Vagina (tissue), 2 donors: ENCODE measurements at regions not wholly inside any gene's neighbourhood (a gene's known extent, or its start where the extent isn't known, plus 50 kb on each side); places are given as distances from the start of the nearest gene placed in this dataset.

ENCODE experiments used
- DNase-seq, 2 donors: peaks; one replicate each; pipeline ENCODE4 v3.0.0-alpha.2; 2017; ENCODE audit errors: extremely low spot score in 2 of 2
- H3K27ac ChIP-seq: fragments of 200-600 bp; sonication (generic); one replicate; pipeline ENCODE4 v1.5.1; 2019
- H3K27me3 ChIP-seq: fragments of 200-600 bp; sonication (generic); one replicate; pipeline ENCODE4 v1.5.1; 2019
- H3K36me3 ChIP-seq, 2 donors: fragments of 200-600 bp; sonication (generic); one replicate each; pipeline ENCODE4 v1.5.1; 2017 to 2019
- H3K4me1 ChIP-seq: fragments of 200-600 bp; sonication (generic); one replicate; pipeline ENCODE4 v1.5.1; 2019
- H3K4me3 ChIP-seq, 2 donors: fragments of 200-600 bp; sonication (generic); 1 replicate in 1 of 2; 2 replicates in 1 of 2; pipeline ENCODE4 v1.5.1; 2016 to 2019
- H3K9me3 ChIP-seq: fragments of 200-600 bp; sonication (generic); one replicate; pipeline ENCODE4 v1.5.1; 2019
- POLR2A ChIP-seq, 2 donors: fragments of 450-650 bp; IDR thresholded peaks; one replicate each; pipeline ENCODE4 v1.6.1; 2017; ENCODE audit warnings: antibody characterized with exemption in 2 of 2, mild to moderate bottlenecking in 2 of 2, moderate library complexity in 2 of 2
- POLR2AphosphoS5 ChIP-seq, 2 donors: sonication (generic); formaldehyde crosslinking; IDR thresholded peaks; one replicate each; pipeline ENCODE4 v1.9.0; 2017; ENCODE audit warnings: antibody characterized with exemption in 2 of 2, mild to moderate bottlenecking in 2 of 2, low read depth in 1 of 2; ENCODE audit not compliant: insufficient read depth in 1 of 2
- intact Hi-C: fragments of 100-400 bp; cut with DNase I; formaldehyde crosslinking; loops from one replicate; pipeline ENCODE4 v1.15.1; 2023
- TF ChIP-seq, protein P1 (sequence below), 3 experiments: fragments of 450-650 bp in 2 of 3; fragments of 200-600 bp in 1 of 3; sonication (generic) in 1 of 3; IDR thresholded peaks; one replicate each; pipeline ENCODE4 v1.5.1; 2017 to 2019; ENCODE audit warnings: antibody characterized with exemption in 3 of 3, mild to moderate bottlenecking in 2 of 3, moderate library complexity in 2 of 3

GRCh38 chr16:77549876-77550275, 115.0 kb upstream of the ADAMTS18 start:
- Histone ChIP-seq H3K9me3 (no peaks in the 10 kb centered on the region), H3K27ac (no peak overlapping the region), H3K4me1 (no peaks in the 10 kb centered on the region), H3K36me3 (no peaks in the 10 kb centered on the region), H3K4me3 (no peak overlapping the region), H3K27me3 (no peaks in the 10 kb centered on the region)
- TF ChIP-seq, protein P1, sequence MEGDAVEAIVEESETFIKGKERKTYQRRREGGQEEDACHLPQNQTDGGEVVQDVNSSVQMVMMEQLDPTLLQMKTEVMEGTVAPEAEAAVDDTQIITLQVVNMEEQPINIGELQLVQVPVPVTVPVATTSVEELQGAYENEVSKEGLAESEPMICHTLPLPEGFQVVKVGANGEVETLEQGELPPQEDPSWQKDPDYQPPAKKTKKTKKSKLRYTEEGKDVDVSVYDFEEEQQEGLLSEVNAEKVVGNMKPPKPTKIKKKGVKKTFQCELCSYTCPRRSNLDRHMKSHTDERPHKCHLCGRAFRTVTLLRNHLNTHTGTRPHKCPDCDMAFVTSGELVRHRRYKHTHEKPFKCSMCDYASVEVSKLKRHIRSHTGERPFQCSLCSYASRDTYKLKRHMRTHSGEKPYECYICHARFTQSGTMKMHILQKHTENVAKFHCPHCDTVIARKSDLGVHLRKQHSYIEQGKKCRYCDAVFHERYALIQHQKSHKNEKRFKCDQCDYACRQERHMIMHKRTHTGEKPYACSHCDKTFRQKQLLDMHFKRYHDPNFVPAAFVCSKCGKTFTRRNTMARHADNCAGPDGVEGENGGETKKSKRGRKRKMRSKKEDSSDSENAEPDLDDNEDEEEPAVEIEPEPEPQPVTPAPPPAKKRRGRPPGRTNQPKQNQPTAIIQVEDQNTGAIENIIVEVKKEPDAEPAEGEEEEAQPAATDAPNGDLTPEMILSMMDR (IDR thresholded peaks at IDR 0.05) = no peak
- TF ChIP-seq POLR2A (IDR thresholded peaks at IDR 0.05) (no peak), POLR2AphosphoS5 (IDR thresholded peaks at IDR 0.05; ENCODE audit: insufficient read depth in 1 of 2, low read depth in 1 of 2) (no peak)
- no peak for DNase-seq
- intact Hi-C loops = no loop called here

GRCh38 chr16:77551357-77551756, 116.5 kb upstream of the ADAMTS18 start:
- TF ChIP-seq, protein P1 (IDR thresholded peaks at IDR 0.05) = no peak
- no peak for TF ChIP-seq POLR2A (IDR thresholded peaks at IDR 0.05)
- no peak for TF ChIP-seq POLR2AphosphoS5 (IDR thresholded peaks at IDR 0.05; ENCODE audit: insufficient read depth in 1 of 2, low read depth in 1 of 2)
- intact Hi-C loops = no loop called here
- no peaks in the 10 kb centered on the region for H3K36me3 ChIP-seq
- no peaks in the 10 kb centered on the region for H3K4me1 ChIP-seq
- no peak for DNase-seq
- no peak overlapping the region for H3K4me3 ChIP-seq
- no peak overlapping the region for H3K27ac ChIP-seq
- H3K27me3 ChIP-seq = no peaks in the 10 kb centered on the region
- H3K9me3 ChIP-seq = no peaks in the 10 kb centered on the region

- no peak for DNase-seq
- Histone ChIP-seq H3K4me1 (no peaks in the 10 kb centered on the region), H3K4me3 (no peak overlapping the region), H3K27ac (no peak overlapping the region), H3K36me3 (no peaks in the 10 kb centered on the region), H3K9me3 (no peaks in the 10 kb centered on the region), H3K27me3 (no peaks in the 10 kb centered on the region)
- no peak for TF ChIP-seq POLR2AphosphoS5 (IDR thresholded peaks at IDR 0.05; ENCODE audit: insufficient read depth in 1 of 2, low read depth in 1 of 2)
- TF ChIP-seq, protein P1 (IDR thresholded peaks at IDR 0.05) = no peak
- no peak for TF ChIP-seq POLR2A (IDR thresholded peaks at IDR 0.05)
- intact Hi-C loops = no loop called here
Measured at GRCh38 chr16:77553130-77553529, 118.3 kb upstream of the ADAMTS18 start.

DNA sequence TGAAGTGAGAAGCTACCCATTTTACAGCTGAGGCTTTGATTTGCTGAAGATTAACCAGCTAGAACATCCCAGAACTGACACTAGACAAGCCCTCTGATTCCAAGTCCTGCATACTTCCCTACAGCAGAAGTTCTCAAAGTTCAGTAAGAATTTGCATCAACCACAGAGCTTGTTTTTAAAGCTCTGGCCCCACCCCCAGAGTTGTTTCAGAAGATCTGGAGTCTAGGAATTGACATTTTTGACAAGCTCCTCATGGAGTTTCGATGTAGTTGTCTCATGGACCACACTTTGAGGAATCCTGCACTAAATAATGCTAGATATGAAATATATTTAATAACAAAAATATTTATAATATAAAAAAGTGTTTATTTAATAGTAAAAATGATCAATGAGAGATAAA, 120.3 kb upstream of the ADAMTS18 start:
- no peak overlapping the region for H3K27ac ChIP-seq
- intact Hi-C loops = no loop called here
- no peaks in the 10 kb centered on the region for H3K27me3 ChIP-seq
- DNase-seq = no peak
- TF ChIP-seq POLR2AphosphoS5 (IDR thresholded peaks at IDR 0.05; ENCODE audit: insufficient read depth in 1 of 2, low read depth in 1 of 2) (no peak), POLR2A (IDR thresholded peaks at IDR 0.05) (no peak)
- TF ChIP-seq, protein P1 (IDR thresholded peaks at IDR 0.05) = no peak
- H3K9me3 ChIP-seq = no peaks in the 10 kb centered on the region
- no peaks in the 10 kb centered on the region for H3K4me1 ChIP-seq
- no peak overlapping the region for H3K4me3 ChIP-seq
- H3K36me3 ChIP-seq = no peaks in the 10 kb centered on the region

DNA sequence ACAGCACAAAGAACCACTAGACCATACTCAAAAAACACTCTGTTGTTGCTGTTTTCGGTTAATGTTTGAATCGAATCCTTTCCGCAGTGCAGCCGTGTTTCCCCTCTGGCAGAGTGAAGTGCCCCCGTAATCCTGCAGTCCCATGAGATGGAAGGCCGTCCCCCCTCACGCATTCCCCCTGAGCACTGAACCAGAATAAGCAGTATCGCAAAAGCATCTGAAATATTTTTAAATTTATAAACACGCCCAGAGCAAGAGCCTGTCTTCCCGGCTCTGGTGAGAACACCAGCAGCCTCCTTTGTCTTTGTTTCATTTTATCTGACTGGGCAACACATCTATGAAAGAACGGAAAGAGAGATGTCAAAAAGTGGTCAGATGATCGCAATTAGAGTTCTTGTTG, 121.0 kb upstream of the ADAMTS18 start:
- DNase-seq = no peak
- no peaks in the 10 kb centered on the region for H3K9me3 ChIP-seq
- TF ChIP-seq, protein P1 (IDR thresholded peaks at IDR 0.05) = no peak
- TF ChIP-seq POLR2AphosphoS5 (IDR thresholded peaks at IDR 0.05; ENCODE audit: insufficient read depth in 1 of 2, low read depth in 1 of 2) = no peak
- TF ChIP-seq POLR2A (IDR thresholded peaks at IDR 0.05) = no peak
- H3K4me1 ChIP-seq = no peaks in the 10 kb centered on the region
- intact Hi-C loops = no loop called here
- H3K27me3 ChIP-seq = no peaks in the 10 kb centered on the region
- H3K4me3 ChIP-seq = no peak overlapping the region
- H3K36me3 ChIP-seq = no peaks in the 10 kb centered on the region
- no peak overlapping the region for H3K27ac ChIP-seq
